Stimulated activated CD4-positive, alpha-beta T cell treated with anti-CD3 and anti-CD28 coated beads, Interleukin-1b, Interleukin-23, amount 100 ng/mL, for 4 hours (primary cell): ENCODE measurements at regions not wholly inside any gene's neighbourhood (a gene's known extent, or its start where the extent isn't known, plus 50 kb on each side); places are given as distances from the start of the nearest gene placed in this dataset.
"Not testable (repeated sequence)": the region's sequence is repeated elsewhere in the genome, so short reads cannot be mapped to it uniquely, and the experiment has no call there.

Experiments
- DNase-seq, 2 donors: peaks; one replicate each; pipeline ENCODE4 v3.0.0-alpha.2; 2020; ENCODE audit warnings: low read depth in 2 of 2

GRCh38 chr6:154602296-154602695 is 91.8 kb upstream of the CNKSR3 start:
- DNase-seq = no peak

- no peak for DNase-seq
These were observed 92.2 kb upstream of the CNKSR3 start for GRCh38 chr6:154602708-154603107.

GRCh38 chr6:154604119-154604518 is 93.6 kb upstream of the CNKSR3 start:
- no peak for DNase-seq

GRCh38 chr6:154605178-154605881 is 94.8 kb upstream of the CNKSR3 start:
- peak in 1 of 2 donors; percentile 33 for DNase-seq

GRCh38 chr6:154605882-154606370 is 95.4 kb upstream of the CNKSR3 start:
- DNase-seq = no peak

GRCh38 chr6:154606457-154606856 is 96.0 kb upstream of the CNKSR3 start:
- peak; percentile 72 to 81 for DNase-seq

GRCh38 chr6:154606860-154607259 is 96.4 kb upstream of the CNKSR3 start:
- no peak for DNase-seq

GRCh38 chr6:154611241-154611640 is 100.8 kb upstream of the CNKSR3 start:
- DNase-seq = no peak

GRCh38 chr6:154611847-154612246 is 101.4 kb upstream of the CNKSR3 start:
- DNase-seq = no peak

GRCh38 chr6:154613137-154613676 is 102.7 kb upstream of the CNKSR3 start:
- DNase-seq = no peak

GRCh38 chr6:154614101-154614500 is 103.6 kb upstream of the CNKSR3 start:
- no peak for DNase-seq

GRCh38 chr6:154614641-154615040 is 104.2 kb upstream of the CNKSR3 start:
- no peak for DNase-seq

GRCh38 chr6:154615483-154616025 is 105.1 kb upstream of the CNKSR3 start:
- DNase-seq = no peak

GRCh38 chr6:154617175-154617574 is 106.7 kb upstream of the CNKSR3 start:
- no peak for DNase-seq

- DNase-seq = no peak
These were observed 108.7 kb upstream of the CNKSR3 start for GRCh38 chr6:154619146-154619545.

- DNase-seq = no peak
These were observed 111.2 kb upstream of the CNKSR3 start for GRCh38 chr6:154621686-154622085.

- no peak for DNase-seq
These were observed 110.4 kb upstream of the SCAF8 start for GRCh38 chr6:154622618-154623336.

- no peak for DNase-seq
These were observed 109.8 kb upstream of the SCAF8 start for GRCh38 chr6:154623391-154623790.

- no peak for DNase-seq
These were observed 109.1 kb upstream of the SCAF8 start for GRCh38 chr6:154624038-154624599.

GRCh38 chr6:154624727-154625126 is 108.5 kb upstream of the SCAF8 start:
- DNase-seq = not testable (repeated sequence)

- no peak for DNase-seq
These were observed 107.5 kb upstream of the SCAF8 start for GRCh38 chr6:154625721-154626120.

- no peak for DNase-seq
These were observed 104.1 kb upstream of the SCAF8 start for GRCh38 chr6:154629127-154629526.
